ENCODE measurements at regions not wholly inside any gene's neighbourhood (a gene's known extent, or its start where the extent isn't known, plus 50 kb on each side); places are given as distances from the start of the nearest gene placed in this dataset.

DNA sequence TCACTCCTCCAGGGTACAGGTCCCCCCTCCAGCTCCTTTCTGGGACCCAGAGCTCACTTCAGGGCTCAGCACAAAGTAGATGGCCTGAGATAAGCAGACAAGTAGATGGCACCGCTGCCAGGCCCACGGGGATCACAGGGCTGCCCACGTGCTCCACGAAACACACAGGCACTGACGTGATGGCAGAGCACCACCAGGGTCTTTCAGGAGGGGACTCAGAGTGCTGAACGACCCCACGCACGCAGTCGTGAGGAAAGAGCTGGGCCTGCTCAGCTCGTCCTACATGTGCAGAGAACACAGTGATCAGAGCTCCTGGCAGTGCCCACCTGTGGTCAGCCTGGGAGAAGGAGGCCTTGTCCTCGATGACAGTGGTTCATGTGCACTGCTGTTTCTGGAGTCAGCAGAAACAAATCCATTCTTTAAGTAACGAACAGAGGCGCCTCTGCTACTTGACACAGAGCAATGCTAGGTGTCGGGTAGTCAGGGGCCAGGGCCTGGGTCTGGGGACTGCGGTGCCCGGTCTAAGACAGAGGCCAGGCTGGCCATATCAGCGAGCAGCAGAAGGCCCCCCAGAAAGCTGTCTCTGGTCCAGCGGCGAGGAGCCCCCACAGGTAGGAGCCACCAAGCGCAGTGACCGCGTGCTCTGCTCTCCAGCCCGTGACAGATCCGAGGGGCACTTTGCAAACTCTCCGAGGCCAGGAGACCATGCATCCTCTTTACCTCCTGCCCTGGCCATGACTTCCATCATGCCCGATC lies 129.8 kb upstream of the FAM20C start:
- H3K9me3 ChIP-seq = no peaks in the 10 kb centered on the region
- ATAC-seq (ENCODE audit: low FRiP score in 2 of 2) = no peak
- H3K4me1 ChIP-seq = peaks cover 0 to 6% (median 5%) of the 10 kb centered on the region in 4 donors
- no peak for TF ChIP-seq POLR2A (IDR thresholded peaks at IDR 0.05)
- TF ChIP-seq, protein P1, sequence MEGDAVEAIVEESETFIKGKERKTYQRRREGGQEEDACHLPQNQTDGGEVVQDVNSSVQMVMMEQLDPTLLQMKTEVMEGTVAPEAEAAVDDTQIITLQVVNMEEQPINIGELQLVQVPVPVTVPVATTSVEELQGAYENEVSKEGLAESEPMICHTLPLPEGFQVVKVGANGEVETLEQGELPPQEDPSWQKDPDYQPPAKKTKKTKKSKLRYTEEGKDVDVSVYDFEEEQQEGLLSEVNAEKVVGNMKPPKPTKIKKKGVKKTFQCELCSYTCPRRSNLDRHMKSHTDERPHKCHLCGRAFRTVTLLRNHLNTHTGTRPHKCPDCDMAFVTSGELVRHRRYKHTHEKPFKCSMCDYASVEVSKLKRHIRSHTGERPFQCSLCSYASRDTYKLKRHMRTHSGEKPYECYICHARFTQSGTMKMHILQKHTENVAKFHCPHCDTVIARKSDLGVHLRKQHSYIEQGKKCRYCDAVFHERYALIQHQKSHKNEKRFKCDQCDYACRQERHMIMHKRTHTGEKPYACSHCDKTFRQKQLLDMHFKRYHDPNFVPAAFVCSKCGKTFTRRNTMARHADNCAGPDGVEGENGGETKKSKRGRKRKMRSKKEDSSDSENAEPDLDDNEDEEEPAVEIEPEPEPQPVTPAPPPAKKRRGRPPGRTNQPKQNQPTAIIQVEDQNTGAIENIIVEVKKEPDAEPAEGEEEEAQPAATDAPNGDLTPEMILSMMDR (IDR thresholded peaks at IDR 0.05) = no peak
- no peak for TF ChIP-seq EP300 (IDR thresholded peaks at IDR 0.05)
- TF ChIP-seq POLR2AphosphoS5 (IDR thresholded peaks at IDR 0.05) = no peak
- DNase-seq = no peak
- no peak overlapping the region for H3K4me3 ChIP-seq
- no peaks in the 10 kb centered on the region for H3K27me3 ChIP-seq
- no peaks in the 10 kb centered on the region for H3K36me3 ChIP-seq
- WGBS, 2 donors = 90 to 92% methylated on average over 7 to 26 of the region's 26 CpGs
- no peak overlapping the region for H3K27ac ChIP-seq

DNA sequence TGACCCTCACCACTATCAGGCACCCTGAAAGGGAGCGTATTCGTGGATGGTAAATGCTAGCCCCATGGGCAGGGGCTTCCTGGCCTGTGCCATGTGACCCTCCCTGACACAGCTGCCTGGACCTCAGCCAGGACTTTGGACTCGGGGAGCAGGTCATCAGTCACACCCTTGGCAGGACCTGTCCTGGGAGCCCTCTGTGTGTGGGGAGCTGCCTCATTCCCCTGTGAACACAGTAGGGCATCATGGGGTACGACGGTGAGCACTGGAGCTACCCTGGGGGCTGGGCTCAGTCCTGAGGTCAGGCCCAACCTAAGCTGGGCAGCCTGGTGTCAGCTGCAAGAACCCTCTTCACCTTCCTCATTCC lies 129.3 kb upstream of the FAM20C start:
- Histone ChIP-seq H3K27ac (no peak overlapping the region), H3K36me3 (no peaks in the 10 kb centered on the region), H3K27me3 (no peaks in the 10 kb centered on the region), H3K4me3 (no peak overlapping the region), H3K4me1 (peaks cover 0 to 6% (median 5%) of the 10 kb centered on the region in 4 donors), H3K9me3 (no peaks in the 10 kb centered on the region)
- WGBS, 2 donors = 71 to 75% methylated on average over 3 to 5 of the region's 5 CpGs
- DNase-seq = no peak
- TF ChIP-seq POLR2A (IDR thresholded peaks at IDR 0.05) (no peak), POLR2AphosphoS5 (IDR thresholded peaks at IDR 0.05) (no peak), EP300 (IDR thresholded peaks at IDR 0.05) (no peak)
- TF ChIP-seq, protein P1 (IDR thresholded peaks at IDR 0.05) = no peak
- ATAC-seq (ENCODE audit: low FRiP score in 2 of 2) = no peak

DNA sequence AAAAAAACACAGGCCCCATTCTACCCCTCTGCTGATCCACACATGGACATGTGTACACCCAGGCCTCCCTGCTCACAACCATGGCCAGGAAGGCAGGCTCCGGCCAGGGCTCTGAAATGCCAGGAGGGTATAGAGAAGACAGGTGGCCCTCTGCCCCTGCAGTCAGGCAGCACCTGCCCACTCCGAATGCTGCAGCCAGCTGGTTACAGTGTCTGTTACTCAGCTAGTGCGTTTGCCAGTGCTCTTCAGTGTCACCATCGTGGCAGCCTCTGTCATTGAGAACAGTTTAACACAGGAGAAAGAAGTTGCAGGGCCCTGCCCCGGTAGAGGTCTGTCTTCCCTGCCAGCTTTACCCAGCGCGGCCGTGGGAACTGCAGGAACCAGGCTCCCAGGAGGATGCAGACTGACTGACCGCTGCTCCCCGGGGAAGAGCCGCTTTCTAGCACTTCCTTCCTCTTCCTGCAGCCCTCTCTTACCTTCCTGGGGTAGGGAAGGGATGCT lies 128.8 kb upstream of the FAM20C start:
- no peak for TF ChIP-seq EP300 (IDR thresholded peaks at IDR 0.05)
- no peak for TF ChIP-seq POLR2A (IDR thresholded peaks at IDR 0.05)
- TF ChIP-seq, protein P1 (IDR thresholded peaks at IDR 0.05) = no peak
- no peak for TF ChIP-seq POLR2AphosphoS5 (IDR thresholded peaks at IDR 0.05)
- Histone ChIP-seq H3K27ac (no peak overlapping the region), H3K9me3 (no peaks in the 10 kb centered on the region), H3K4me3 (no peak overlapping the region), H3K36me3 (no peaks in the 10 kb centered on the region), H3K4me1 (peaks cover 0 to 6% (median 5%) of the 10 kb centered on the region in 4 donors), H3K27me3 (no peaks in the 10 kb centered on the region)
- 24 to 51% methylated on average over 3 to 11 of the region's 11 CpGs for WGBS, 2 donors
- no peak for DNase-seq
- ATAC-seq (ENCODE audit: low FRiP score in 2 of 2) = no peak

DNA sequence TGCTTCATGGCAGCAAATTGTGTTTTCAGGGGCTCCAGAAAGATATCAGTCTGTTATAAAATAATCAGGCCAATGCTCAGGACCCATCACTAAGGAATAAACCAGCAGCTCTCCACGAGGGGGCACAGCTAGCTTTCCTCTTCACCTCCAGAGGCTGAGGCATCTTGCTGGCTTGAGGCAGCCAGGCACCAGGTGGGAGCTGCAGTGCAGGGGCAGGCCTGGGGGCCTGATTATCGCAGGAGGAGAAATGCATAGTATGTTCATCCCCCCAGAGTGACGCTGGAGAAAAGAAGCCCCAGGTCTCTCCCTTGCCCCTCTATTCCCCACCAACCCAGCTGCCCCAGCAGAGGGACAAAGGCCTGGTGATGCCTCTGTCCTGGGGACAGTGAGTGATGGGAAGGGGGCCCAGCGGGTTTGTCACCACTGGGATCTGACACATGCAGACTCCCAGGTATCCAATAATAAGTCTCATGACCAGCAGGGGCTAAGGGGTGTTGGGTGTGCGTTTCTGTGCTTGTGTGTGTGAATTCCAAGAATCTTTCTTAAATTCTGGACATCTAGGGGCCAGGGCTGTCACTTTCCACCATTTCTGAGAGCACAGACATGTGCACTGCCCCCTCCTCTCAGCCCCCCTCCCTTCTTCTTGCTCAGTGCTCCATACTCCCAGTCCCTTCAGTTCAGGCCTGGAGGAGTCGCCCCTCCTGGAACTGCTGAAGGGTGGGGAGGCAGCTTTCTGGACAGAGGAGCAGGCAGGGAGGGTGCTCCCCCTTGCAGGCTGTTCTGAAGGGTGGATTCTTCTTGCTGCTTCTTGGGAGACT lies 128.1 kb upstream of the FAM20C start:
- no peaks in the 10 kb centered on the region for H3K27me3 ChIP-seq
- no peak for TF ChIP-seq EP300 (IDR thresholded peaks at IDR 0.05)
- TF ChIP-seq, protein P1 (IDR thresholded peaks at IDR 0.05) = peak in 1 of 6 experiments; percentile 29
- no peak for TF ChIP-seq POLR2AphosphoS5 (IDR thresholded peaks at IDR 0.05)
- TF ChIP-seq POLR2A (IDR thresholded peaks at IDR 0.05) = no peak
- ATAC-seq (ENCODE audit: low FRiP score in 2 of 2) (peak in 1 of 2 donors; percentile 63), DNase-seq (no peak)
- WGBS, 2 donors = 74 to 76% methylated on average over 4 to 6 of the region's 6 CpGs
- H3K9me3 ChIP-seq = no peaks in the 10 kb centered on the region
- H3K4me1 ChIP-seq = peaks cover 0 to 6% (median 5%) of the 10 kb centered on the region in 4 donors
- H3K36me3 ChIP-seq = no peaks in the 10 kb centered on the region
- H3K4me3 ChIP-seq = no peak overlapping the region
- H3K27ac ChIP-seq = no peak overlapping the region
